ENCODE measurements at regions not wholly inside any gene's neighbourhood (a gene's known extent, or its start where the extent isn't known, plus 50 kb on each side); places are given as distances from the start of the nearest gene placed in this dataset.
A peak's percentile ranks its signal among the peaks of the same experiment; 100 is the strongest.

- no peak for DNase-seq
Observed at GRCh38 chr15:46120713-46121112, 485.9 kb downstream of the SQOR start.

GRCh38 chr15:46121441-46121840 lies 486.6 kb downstream of the SQOR start:
- DNase-seq: no peak

GRCh38 chr15:46126581-46126980 lies 491.8 kb downstream of the SQOR start:
- DNase-seq: no peak

GRCh38 chr15:46127361-46127874 lies 492.6 kb downstream of the SQOR start:
- DNase-seq: no peak

GRCh38 chr15:46129145-46129544 lies 494.3 kb downstream of the SQOR start:
- no peak for DNase-seq

- no peak for DNase-seq
Observed at GRCh38 chr15:46131876-46132275, 497.0 kb downstream of the SQOR start.

- DNase-seq: no peak
Observed at GRCh38 chr15:46137443-46137842, 502.6 kb downstream of the SQOR start.

- no peak for DNase-seq
Observed at GRCh38 chr15:46146002-46146401, 511.2 kb downstream of the SQOR start.

- no peak for DNase-seq
Observed at GRCh38 chr15:46146915-46147314, 512.1 kb downstream of the SQOR start.

GRCh38 chr15:46151786-46152185 lies 517.0 kb downstream of the SQOR start:
- DNase-seq: no peak

GRCh38 chr15:46166750-46167149 lies 531.9 kb downstream of the SQOR start:
- no peak for DNase-seq

GRCh38 chr15:46170326-46170725 lies 535.5 kb downstream of the SQOR start:
- DNase-seq: no peak

- DNase-seq: no peak
Observed at GRCh38 chr15:46174122-46174521, 539.3 kb downstream of the SQOR start.

- DNase-seq: no peak
Observed at GRCh38 chr15:46177219-46177618, 542.4 kb downstream of the SQOR start.

- DNase-seq: no peak
Observed at GRCh38 chr15:46178138-46178537, 543.3 kb downstream of the SQOR start.

GRCh38 chr15:46207341-46207740 lies 572.5 kb downstream of the SQOR start:
- DNase-seq: no peak

- no peak for DNase-seq
Observed at GRCh38 chr15:46213551-46213950, 578.7 kb downstream of the SQOR start.

- DNase-seq: no peak
Observed at GRCh38 chr15:46222826-46223225, 588.0 kb downstream of the SQOR start.

GRCh38 chr15:46229263-46229662 lies 594.4 kb downstream of the SQOR start:
- DNase-seq: no peak

- DNase-seq: no peak
Observed at GRCh38 chr15:46231786-46232185, 597.0 kb downstream of the SQOR start.

GRCh38 chr15:46232471-46232870 lies 597.6 kb downstream of the SQOR start:
- no peak for DNase-seq

GRCh38 chr15:46242935-46243334 lies 608.1 kb downstream of the SQOR start:
- DNase-seq: peak; percentile 32

GRCh38 chr15:46251903-46252302 lies 617.1 kb downstream of the SQOR start:
- DNase-seq: peak; percentile 70

GRCh38 chr15:46258056-46258455 lies 623.2 kb downstream of the SQOR start:
- no peak for DNase-seq

- DNase-seq: no peak
Observed at GRCh38 chr15:46260937-46261336, 626.1 kb downstream of the SQOR start.

All from NCI-H1105 (cell line).